Neural crest cell (in vitro differentiated cells): ENCODE measurements at regions not wholly inside any gene's neighbourhood (a gene's known extent, or its start where the extent isn't known, plus 50 kb on each side); places are given as distances from the start of the nearest gene placed in this dataset.
A peak's percentile ranks its signal among the peaks of the same experiment; 100 is the strongest.
"Not testable (repeated sequence)": the region's sequence is repeated elsewhere in the genome, so short reads cannot be mapped to it uniquely, and the experiment has no call there.

ENCODE experiments used
- DNase-seq: peaks from one replicate; pipeline ENCODE4 v3.0.0; 2021; ENCODE audit warnings: low read depth, mixed read lengths, low spot score
- H3K27ac Mint-ChIP-seq: one replicate; pipeline ENCODE4 v1.8.0; 2021; ENCODE audit warnings: mild to moderate bottlenecking, mixed read lengths; ENCODE audit not compliant: unreplicated experiment
- H3K27me3 Mint-ChIP-seq: 2 replicates; pipeline ENCODE4 v1.8.0; 2021; ENCODE audit warnings: low read depth, mild to moderate bottlenecking, mixed read lengths
- H3K36me3 Mint-ChIP-seq: 2 replicates; pipeline ENCODE4 v1.8.0; 2021; ENCODE audit warnings: low read depth, mild to moderate bottlenecking, mixed read lengths
- H3K4me1 Mint-ChIP-seq: 2 replicates; pipeline ENCODE4 v1.8.0; 2021; ENCODE audit warnings: mixed read lengths
- H3K4me3 Mint-ChIP-seq: one replicate; pipeline ENCODE4 v1.8.0; 2021; ENCODE audit warnings: mild to moderate bottlenecking, mixed read lengths
- H3K9me3 Mint-ChIP-seq: 2 replicates; pipeline ENCODE4 v1.8.0; 2021; ENCODE audit warnings: mixed read lengths
- CTCF ChIP-seq: fragments of 200-600 bp; sonication (generic); conservative IDR thresholded peaks from 2 replicates; pipeline ENCODE4 v1.5.0; 2021; ENCODE audit warnings: antibody characterized with exemption, mild to moderate bottlenecking

DNA sequence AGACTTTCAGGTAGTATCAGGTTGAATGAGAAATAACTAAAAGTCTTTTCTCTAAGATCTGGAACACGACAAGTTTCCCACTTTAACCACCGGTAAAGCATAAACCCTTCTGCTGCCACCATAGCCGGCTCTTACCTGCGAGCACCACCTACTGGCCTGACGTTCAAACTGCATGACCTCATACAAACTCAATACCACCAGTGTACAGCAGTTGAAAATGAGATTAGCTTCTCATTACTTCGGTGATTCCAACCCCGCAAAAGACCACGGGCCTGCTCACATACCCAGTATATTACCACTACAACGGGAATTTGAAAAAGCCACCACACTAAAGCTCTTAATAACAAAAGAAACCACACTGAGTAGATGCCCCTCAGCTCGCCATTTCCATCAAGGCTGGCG is 1238.6 kb downstream of the TMEM121 start:
- H3K27ac Mint-ChIP-seq, H3K4me1 Mint-ChIP-seq, H3K36me3 Mint-ChIP-seq, H3K9me3 Mint-ChIP-seq, H3K27me3 Mint-ChIP-seq, H3K4me3 Mint-ChIP-seq, DNase-seq: not testable (repeated sequence)
- TF ChIP-seq CTCF: peak; percentile 43

- no peaks in the 10 kb centered on the region for H3K4me1 Mint-ChIP-seq
- H3K9me3 Mint-ChIP-seq: peaks cover 6% of the 10 kb centered on the region
- H3K27me3 Mint-ChIP-seq: no peaks in the 10 kb centered on the region
- no peaks in the 10 kb centered on the region for H3K36me3 Mint-ChIP-seq
- H3K4me3 Mint-ChIP-seq: no peak overlapping the region
- no peak overlapping the region for H3K27ac Mint-ChIP-seq
- DNase-seq: no peak
- TF ChIP-seq CTCF: no peak
These were observed 1239.8 kb downstream of the TMEM121 start for GRCh38 chr14:106766145-106766544.

GRCh38 chr14:106766551-106767277 is 1240.3 kb downstream of the TMEM121 start:
- H3K4me3 Mint-ChIP-seq, H3K27ac Mint-ChIP-seq, DNase-seq, H3K4me1 Mint-ChIP-seq, H3K36me3 Mint-ChIP-seq, H3K9me3 Mint-ChIP-seq, H3K27me3 Mint-ChIP-seq: not testable (repeated sequence)

- DNase-seq, H3K9me3 Mint-ChIP-seq, H3K27ac Mint-ChIP-seq, H3K4me1 Mint-ChIP-seq, H3K4me3 Mint-ChIP-seq, H3K36me3 Mint-ChIP-seq, H3K27me3 Mint-ChIP-seq: not testable (repeated sequence)
These were observed 1241.8 kb downstream of the TMEM121 start for GRCh38 chr14:106768230-106768629.

- H3K9me3 Mint-ChIP-seq, H3K27ac Mint-ChIP-seq, H3K36me3 Mint-ChIP-seq, H3K4me3 Mint-ChIP-seq, DNase-seq, H3K27me3 Mint-ChIP-seq, H3K4me1 Mint-ChIP-seq: not testable (repeated sequence)
These were observed 1242.8 kb downstream of the TMEM121 start for GRCh38 chr14:106768972-106769700.

GRCh38 chr14:106770158-106770672 is 1243.8 kb downstream of the TMEM121 start:
- not testable (repeated sequence) for H3K36me3 Mint-ChIP-seq, H3K27me3 Mint-ChIP-seq, H3K4me1 Mint-ChIP-seq, H3K9me3 Mint-ChIP-seq, H3K27ac Mint-ChIP-seq, H3K4me3 Mint-ChIP-seq, DNase-seq

DNA sequence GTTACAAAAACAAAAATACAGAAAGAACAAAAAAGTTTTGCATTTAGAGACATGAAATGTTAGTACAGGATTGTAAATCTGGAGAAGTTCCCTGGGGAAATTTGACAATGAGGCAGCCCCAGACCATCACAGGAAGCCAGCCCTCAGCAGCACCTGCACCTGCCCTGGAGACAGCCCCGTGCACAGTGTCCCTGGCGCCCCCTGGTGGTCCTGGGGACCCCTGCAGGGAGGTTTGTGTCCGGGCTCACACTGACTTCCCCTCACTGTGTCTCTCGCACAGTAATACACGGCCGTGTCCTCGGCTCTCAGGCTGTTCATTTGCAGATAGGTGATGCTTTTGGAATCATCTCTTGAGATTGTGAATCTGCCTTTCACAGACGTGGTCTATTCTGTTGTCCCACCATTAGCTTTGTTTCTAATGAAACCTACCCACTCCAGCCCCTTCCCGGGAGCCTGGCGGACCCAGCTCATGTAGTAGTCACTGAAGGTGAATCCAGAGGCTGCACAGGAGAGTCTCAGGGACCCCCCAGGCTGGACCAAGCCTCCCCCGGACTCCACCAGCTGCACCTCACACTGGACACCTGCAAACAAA is 1248.6 kb downstream of the TMEM121 start:
- not testable (repeated sequence) for H3K4me1 Mint-ChIP-seq, H3K27ac Mint-ChIP-seq, H3K4me3 Mint-ChIP-seq, DNase-seq, H3K36me3 Mint-ChIP-seq, H3K9me3 Mint-ChIP-seq, H3K27me3 Mint-ChIP-seq
